Gastrocnemius medialis (tissue), 4 donors: ENCODE measurements at regions not wholly inside any gene's neighbourhood (a gene's known extent, or its start where the extent isn't known, plus 50 kb on each side); places are given as distances from the start of the nearest gene placed in this dataset.

Source experiments
- ATAC-seq, 2 donors: fragments of 150-250 bp; one replicate each; pipeline ENCODE4 v1.9.1; 2016
- DNase-seq, 2 donors: peaks; one replicate each; pipeline ENCODE4 v3.0.0-alpha.2; 2019
- H3K27ac ChIP-seq, 4 donors: fragments of 200-600 bp; sonication (generic); 1 replicate in 1 of 4; 2 replicates in 3 of 4; pipeline ENCODE4 v1.5.1; 2016 to 2018; ENCODE audit warnings: mild to moderate bottlenecking in 2 of 4, moderate library complexity in 1 of 4
- H3K27me3 ChIP-seq, 3 donors: fragments of 200-600 bp; sonication (generic) in 2 of 3; 1 replicate in 1 of 3; 2 replicates in 2 of 3; pipeline versions ENCODE4 v1.5.1 to v1.6.0; 2016 to 2019; ENCODE audit warnings: mild to moderate bottlenecking in 1 of 3, moderate library complexity in 1 of 3
- H3K36me3 ChIP-seq, 2 donors: fragments of 200-600 bp; sonication (generic) in 1 of 2; one replicate each; pipeline ENCODE4 v1.5.1; 2017 to 2018
- H3K4me1 ChIP-seq, 2 donors: fragments of 200-600 bp; sonication (generic) in 1 of 2; one replicate each; pipeline ENCODE4 v1.5.1; 2016 to 2017; ENCODE audit warnings: mild to moderate bottlenecking in 2 of 2
- H3K4me3 ChIP-seq, 4 donors: fragments of 200-600 bp; sonication (generic) in 3 of 4; 1 replicate in 1 of 4; 2 replicates in 3 of 4; pipeline ENCODE4 v1.5.1; 2016 to 2019; ENCODE audit warnings: mild to moderate bottlenecking in 2 of 4
- H3K9me3 ChIP-seq, 3 donors: fragments of 200-600 bp; sonication (generic) in 2 of 3; 1 replicate in 1 of 3; 2 replicates in 2 of 3; pipeline ENCODE4 v1.5.1; 2016 to 2019
- POLR2A ChIP-seq, 2 donors: fragments of 450-650 bp; IDR thresholded peaks; one replicate each; pipeline ENCODE4 v1.6.1; 2017; ENCODE audit warnings: antibody characterized with exemption in 2 of 2, mild to moderate bottlenecking in 2 of 2, moderate library complexity in 2 of 2
- in situ Hi-C, 4 donors: fragments of 200-750 bp; cut with MboI; loops; one replicate each; pipeline versions ENCODE4 v1.15.0 to v1.8.0; 2017; ENCODE audit warnings: low sequenced_read_pairs in 4 of 4
- intact Hi-C: fragments of 100-400 bp; cut with DNase I; formaldehyde crosslinking; loops from one replicate; pipeline ENCODE4 v1.15.1; 2023; ENCODE audit warnings: low total_unique reads
- TF ChIP-seq, protein P1 (sequence below), 5 experiments: fragments of 450-650 bp in 3 of 5; fragments of 200-600 bp in 2 of 5; sonication (generic) in 2 of 5; IDR thresholded peaks in 4 of 5; conservative IDR thresholded peaks in 1 of 5; 1 replicate in 4 of 5; 2 replicates in 1 of 5; pipeline ENCODE4 v1.5.1; 2016 to 2019; ENCODE audit warnings: antibody characterized with exemption in 5 of 5, mild to moderate bottlenecking in 3 of 5, moderate library complexity in 3 of 5

DNA sequence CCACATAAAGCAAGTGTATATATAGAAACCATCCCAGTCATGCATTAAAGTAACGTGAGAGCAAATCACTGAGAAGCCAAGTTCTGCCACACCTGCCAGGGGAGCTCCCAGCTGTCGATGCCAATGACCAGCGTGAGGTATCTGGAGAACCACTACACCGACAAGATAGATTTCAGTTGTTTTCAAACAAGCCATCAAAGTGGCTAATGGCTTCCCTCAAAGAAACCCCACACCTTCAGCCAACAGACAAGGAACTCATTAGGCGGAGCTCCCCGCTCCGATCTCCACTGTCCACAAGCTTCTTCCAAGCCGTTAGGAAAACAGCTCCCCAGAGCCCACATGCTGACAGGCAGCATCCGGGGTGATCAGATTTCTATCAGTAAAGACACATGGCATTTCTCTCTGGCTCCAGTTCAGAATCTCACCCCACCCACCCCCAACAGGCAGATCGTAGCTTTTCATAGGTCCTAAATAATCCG is 54.2 kb upstream of the SPATA12 start:
- H3K4me3 ChIP-seq, result peak overlapping the region in 3 of 4 donors; percentile 9 to 29 (median 25)
- intact Hi-C loops (no loop called here), in situ Hi-C loops (no loop called here)
- peaks cover 28 to 32% of the 10 kb centered on the region in 2 donors for H3K4me1 ChIP-seq
- H3K9me3 ChIP-seq, result no peaks in the 10 kb centered on the region
- no peak for TF ChIP-seq POLR2A (IDR thresholded peaks at IDR 0.05)
- TF ChIP-seq, protein P1, sequence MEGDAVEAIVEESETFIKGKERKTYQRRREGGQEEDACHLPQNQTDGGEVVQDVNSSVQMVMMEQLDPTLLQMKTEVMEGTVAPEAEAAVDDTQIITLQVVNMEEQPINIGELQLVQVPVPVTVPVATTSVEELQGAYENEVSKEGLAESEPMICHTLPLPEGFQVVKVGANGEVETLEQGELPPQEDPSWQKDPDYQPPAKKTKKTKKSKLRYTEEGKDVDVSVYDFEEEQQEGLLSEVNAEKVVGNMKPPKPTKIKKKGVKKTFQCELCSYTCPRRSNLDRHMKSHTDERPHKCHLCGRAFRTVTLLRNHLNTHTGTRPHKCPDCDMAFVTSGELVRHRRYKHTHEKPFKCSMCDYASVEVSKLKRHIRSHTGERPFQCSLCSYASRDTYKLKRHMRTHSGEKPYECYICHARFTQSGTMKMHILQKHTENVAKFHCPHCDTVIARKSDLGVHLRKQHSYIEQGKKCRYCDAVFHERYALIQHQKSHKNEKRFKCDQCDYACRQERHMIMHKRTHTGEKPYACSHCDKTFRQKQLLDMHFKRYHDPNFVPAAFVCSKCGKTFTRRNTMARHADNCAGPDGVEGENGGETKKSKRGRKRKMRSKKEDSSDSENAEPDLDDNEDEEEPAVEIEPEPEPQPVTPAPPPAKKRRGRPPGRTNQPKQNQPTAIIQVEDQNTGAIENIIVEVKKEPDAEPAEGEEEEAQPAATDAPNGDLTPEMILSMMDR (IDR thresholded peaks at IDR 0.05 in 4 of 5, conservative IDR thresholded peaks at IDR 0.05 in 1 of 5), result no peak
- peak; percentile 46 to 51 for ATAC-seq
- DNase-seq, result peak in 1 of 2 donors; percentile 35
- no peaks in the 10 kb centered on the region for H3K27me3 ChIP-seq
- H3K36me3 ChIP-seq, result no peaks in the 10 kb centered on the region
- peak overlapping the region in 3 of 4 donors; percentile 62 to 69 (median 68) for H3K27ac ChIP-seq

DNA sequence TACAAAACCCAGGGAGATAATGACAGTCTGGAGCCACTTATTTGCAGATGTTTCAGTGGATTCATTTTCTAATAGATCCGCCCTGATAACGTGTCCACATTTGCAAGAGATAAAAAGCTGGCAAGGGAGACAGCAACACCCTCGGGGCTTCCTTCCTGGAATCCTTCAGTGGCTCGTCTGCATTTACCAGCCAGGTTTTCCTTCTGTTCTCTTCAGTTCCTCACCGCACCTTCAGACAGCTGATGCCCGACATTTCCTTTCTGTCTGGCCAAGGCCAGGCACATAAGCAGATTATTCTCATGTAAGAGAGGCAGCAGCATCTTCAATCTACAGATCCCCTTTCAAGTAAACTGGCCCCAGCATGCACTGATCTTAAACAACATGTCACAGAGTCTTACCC is 56.2 kb upstream of the SPATA12 start:
- no peaks in the 10 kb centered on the region for H3K27me3 ChIP-seq
- no peaks in the 10 kb centered on the region for H3K36me3 ChIP-seq
- no peaks in the 10 kb centered on the region for H3K9me3 ChIP-seq
- DNase-seq (no peak), ATAC-seq (no peak)
- TF ChIP-seq POLR2A (IDR thresholded peaks at IDR 0.05), result no peak
- TF ChIP-seq, protein P1 (IDR thresholded peaks at IDR 0.05 in 4 of 5, conservative IDR thresholded peaks at IDR 0.05 in 1 of 5), result no peak
- intact Hi-C loops (no loop called here), in situ Hi-C loops (no loop called here)
- no peak overlapping the region for H3K4me3 ChIP-seq
- H3K4me1 ChIP-seq, result peaks cover 28 to 32% of the 10 kb centered on the region in 2 donors
- no peak overlapping the region for H3K27ac ChIP-seq

DNA sequence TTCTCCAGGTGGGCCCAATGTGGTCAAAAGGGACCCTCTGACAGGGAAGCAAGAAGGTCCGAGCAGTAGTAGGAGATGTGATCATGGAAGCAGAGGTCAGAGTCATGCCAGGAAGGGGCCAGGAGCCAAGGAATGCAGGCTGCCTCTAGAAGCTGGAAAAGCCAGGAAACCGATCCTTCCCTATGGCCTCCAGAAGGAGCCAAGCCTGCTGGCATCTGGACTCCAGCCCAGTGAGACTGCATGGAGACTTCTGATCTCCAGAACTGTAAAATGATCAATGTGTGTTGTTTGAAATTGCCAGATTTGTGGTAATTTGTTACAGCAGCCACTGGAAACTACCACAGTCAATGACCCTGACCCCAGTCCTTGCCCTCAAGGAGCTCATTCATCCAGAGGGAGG is 56.8 kb upstream of the SPATA12 start:
- ATAC-seq (no peak), DNase-seq (no peak)
- Histone ChIP-seq H3K27ac (no peak overlapping the region), H3K4me1 (peaks cover 28% of the 10 kb centered on the region in 2 donors), H3K9me3 (no peaks in the 10 kb centered on the region), H3K36me3 (no peaks in the 10 kb centered on the region), H3K4me3 (no peak overlapping the region), H3K27me3 (no peaks in the 10 kb centered on the region)
- in situ Hi-C loops (no loop called here), intact Hi-C loops (no loop called here)
- TF ChIP-seq, protein P1 (IDR thresholded peaks at IDR 0.05 in 4 of 5, conservative IDR thresholded peaks at IDR 0.05 in 1 of 5), result no peak
- no peak for TF ChIP-seq POLR2A (IDR thresholded peaks at IDR 0.05)

DNA sequence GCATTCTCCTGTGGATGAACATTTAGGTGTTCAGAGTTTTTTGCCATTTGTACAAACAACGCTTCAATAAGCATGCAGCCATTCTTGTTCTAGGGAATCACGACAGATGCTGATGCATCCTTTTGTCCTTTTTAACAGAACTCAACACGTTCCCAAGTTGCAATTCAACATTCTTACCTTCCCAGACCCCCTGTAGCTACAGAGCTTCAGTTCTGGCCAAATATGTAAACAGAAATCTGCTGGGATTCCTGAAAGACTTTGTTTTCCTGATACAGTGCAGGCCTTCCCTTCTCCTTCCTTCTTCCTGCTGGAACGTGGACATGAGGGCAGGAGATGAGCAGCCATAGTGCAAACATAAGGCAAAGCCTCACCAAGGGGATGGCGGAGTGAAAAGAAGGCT is 59.1 kb upstream of the SPATA12 start:
- H3K27ac ChIP-seq, result no peak overlapping the region
- ATAC-seq (no peak), DNase-seq (no peak)
- peaks cover 9 to 13% of the 10 kb centered on the region in 2 donors for H3K4me1 ChIP-seq
- intact Hi-C loops, result no loop called here
- TF ChIP-seq POLR2A (IDR thresholded peaks at IDR 0.05), result no peak
- TF ChIP-seq, protein P1 (IDR thresholded peaks at IDR 0.05 in 4 of 5, conservative IDR thresholded peaks at IDR 0.05 in 1 of 5), result no peak
- H3K36me3 ChIP-seq, result no peaks in the 10 kb centered on the region
- no peak overlapping the region for H3K4me3 ChIP-seq
- no peaks in the 10 kb centered on the region for H3K27me3 ChIP-seq
- H3K9me3 ChIP-seq, result no peaks in the 10 kb centered on the region
- in situ Hi-C loops, result no loop called here

DNA sequence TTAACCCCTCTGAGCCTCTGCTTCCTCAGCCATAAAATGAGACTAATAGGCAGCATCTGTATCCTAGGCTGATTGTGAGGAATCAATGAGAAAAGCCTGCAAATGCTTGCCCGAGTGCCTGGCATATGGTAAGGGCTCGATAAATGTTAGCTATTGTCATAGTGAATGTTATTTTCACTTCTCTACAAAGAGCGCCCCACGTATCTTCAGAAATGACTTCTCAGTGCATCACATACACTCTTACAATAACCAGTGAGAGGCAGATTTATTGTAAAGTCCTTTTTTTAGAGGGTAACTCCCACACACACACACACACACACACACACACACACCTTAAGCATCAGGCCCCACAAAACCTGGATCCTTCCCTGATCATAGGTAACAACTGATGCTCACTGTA is 60.5 kb upstream of the SPATA12 start:
- no peaks in the 10 kb centered on the region for H3K9me3 ChIP-seq
- no peaks in the 10 kb centered on the region for H3K27me3 ChIP-seq
- H3K4me1 ChIP-seq, result no peaks in the 10 kb centered on the region
- ATAC-seq, result no peak
- in situ Hi-C loops (no loop called here), intact Hi-C loops (no loop called here)
- H3K36me3 ChIP-seq, result no peaks in the 10 kb centered on the region
- TF ChIP-seq, protein P1 (IDR thresholded peaks at IDR 0.05 in 4 of 5, conservative IDR thresholded peaks at IDR 0.05 in 1 of 5), result no peak
- no peak for TF ChIP-seq POLR2A (IDR thresholded peaks at IDR 0.05)
- no peak overlapping the region for H3K27ac ChIP-seq
- H3K4me3 ChIP-seq, result no peak overlapping the region
- no peak for DNase-seq
